Activated CD4-positive, alpha-beta T cell treated with anti-CD3 and anti-CD28 coated beads, Interleukin-2, amount 10 ng/mL, durations not matched to agents 24 days and 14 days (primary cell): ENCODE measurements at regions not wholly inside any gene's neighbourhood (a gene's known extent, or its start where the extent isn't known, plus 50 kb on each side); places are given as distances from the start of the nearest gene placed in this dataset.

Experiments used
- DNase-seq: peaks from one replicate; pipeline ENCODE4 v3.0.0; 2022
- H3K27ac Mint-ChIP-seq: one replicate; pipeline ENCODE4 v1.8.0; 2022; ENCODE audit warnings: mild to moderate bottlenecking, mixed read lengths
- H3K27me3 Mint-ChIP-seq: one replicate; pipeline ENCODE4 v1.8.0; 2022; ENCODE audit warnings: mixed read lengths
- H3K36me3 Mint-ChIP-seq: one replicate; pipeline ENCODE4 v1.8.0; 2022; ENCODE audit warnings: low read depth, mild to moderate bottlenecking, mixed read lengths
- H3K4me1 Mint-ChIP-seq: one replicate; pipeline ENCODE4 v1.8.0; 2021; ENCODE audit warnings: mixed read lengths
- H3K4me3 Mint-ChIP-seq: one replicate; pipeline ENCODE4 v1.8.0; 2022; ENCODE audit warnings: mild to moderate bottlenecking, moderate library complexity, mixed read lengths
- H3K9me3 Mint-ChIP-seq: one replicate; pipeline ENCODE4 v1.8.0; 2021; ENCODE audit warnings: mixed read lengths
- intact Hi-C: fragments of 100-400 bp; cut with micrococcal nuclease; formaldehyde crosslinking; loops from one replicate; pipeline ENCODE4 v1.15.1; 2023

- no peak for DNase-seq
- peaks cover 3% of the 10 kb centered on the region for H3K9me3 Mint-ChIP-seq
Measured at GRCh38 chr4:27132497-27132896, 271.9 kb downstream of the STIM2 start.

GRCh38 chr4:27140486-27140885, 279.8 kb downstream of the STIM2 start:
- Mint-ChIP-seq H3K36me3 (no peaks in the 10 kb centered on the region), H3K9me3 (no peaks in the 10 kb centered on the region), H3K4me3 (no peak overlapping the region), H3K27ac (no peak overlapping the region), H3K27me3 (no peaks in the 10 kb centered on the region), H3K4me1 (no peaks in the 10 kb centered on the region)
- no peak for DNase-seq
- intact Hi-C loops = no loop called here

More at GRCh38 chr4:27132497-27132896, 271.9 kb downstream of the STIM2 start:
- H3K4me1 Mint-ChIP-seq = no peaks in the 10 kb centered on the region
- intact Hi-C loops = no loop called here
- H3K27ac Mint-ChIP-seq = no peak overlapping the region
- no peaks in the 10 kb centered on the region for H3K36me3 Mint-ChIP-seq
- H3K27me3 Mint-ChIP-seq = no peaks in the 10 kb centered on the region
- no peak overlapping the region for H3K4me3 Mint-ChIP-seq

GRCh38 chr4:27141530-27141929, 280.9 kb downstream of the STIM2 start:
- intact Hi-C loops = no loop called here

GRCh38 chr4:27142841-27143240, 282.2 kb downstream of the STIM2 start:
- no peak for DNase-seq
- intact Hi-C loops = no loop called here
- H3K27ac Mint-ChIP-seq = no peak overlapping the region
- no peaks in the 10 kb centered on the region for H3K36me3 Mint-ChIP-seq
- H3K27me3 Mint-ChIP-seq = no peaks in the 10 kb centered on the region
- no peaks in the 10 kb centered on the region for H3K4me1 Mint-ChIP-seq
- H3K9me3 Mint-ChIP-seq = peaks cover 4% of the 10 kb centered on the region
- H3K4me3 Mint-ChIP-seq = no peak overlapping the region

More at GRCh38 chr4:27141530-27141929, 280.9 kb downstream of the STIM2 start:
- no peaks in the 10 kb centered on the region for H3K4me1 Mint-ChIP-seq
- H3K4me3 Mint-ChIP-seq = no peak overlapping the region
- H3K36me3 Mint-ChIP-seq = no peaks in the 10 kb centered on the region
- DNase-seq = no peak
- no peak overlapping the region for H3K27ac Mint-ChIP-seq
- no peaks in the 10 kb centered on the region for H3K9me3 Mint-ChIP-seq
- no peaks in the 10 kb centered on the region for H3K27me3 Mint-ChIP-seq

- no peaks in the 10 kb centered on the region for H3K4me1 Mint-ChIP-seq
- H3K36me3 Mint-ChIP-seq = no peaks in the 10 kb centered on the region
- intact Hi-C loops = no loop called here
- H3K27me3 Mint-ChIP-seq = no peaks in the 10 kb centered on the region
- no peak for DNase-seq
- no peak overlapping the region for H3K4me3 Mint-ChIP-seq
- H3K9me3 Mint-ChIP-seq = peaks cover 4% of the 10 kb centered on the region
- H3K27ac Mint-ChIP-seq = no peak overlapping the region
Measured at GRCh38 chr4:27145597-27145996, 285.0 kb downstream of the STIM2 start.

GRCh38 chr4:27148211-27148895, 287.7 kb downstream of the STIM2 start:
- Mint-ChIP-seq H3K4me1 (no peaks in the 10 kb centered on the region), H3K27ac (no peak overlapping the region), H3K4me3 (no peak overlapping the region), H3K27me3 (no peaks in the 10 kb centered on the region), H3K36me3 (no peaks in the 10 kb centered on the region), H3K9me3 (peaks cover 4% of the 10 kb centered on the region)
- DNase-seq = no peak
- intact Hi-C loops = no loop called here

GRCh38 chr4:27149541-27150212, 289.0 kb downstream of the STIM2 start:
- intact Hi-C loops = no loop called here

GRCh38 chr4:27152703-27153102, 292.1 kb downstream of the STIM2 start:
- Mint-ChIP-seq H3K27ac (no peak overlapping the region), H3K27me3 (peaks cover 2% of the 10 kb centered on the region), H3K9me3 (no peaks in the 10 kb centered on the region), H3K4me1 (no peaks in the 10 kb centered on the region), H3K4me3 (no peak overlapping the region), H3K36me3 (no peaks in the 10 kb centered on the region)
- no peak for DNase-seq
- intact Hi-C loops = no loop called here

More at GRCh38 chr4:27149541-27150212, 289.0 kb downstream of the STIM2 start:
- Mint-ChIP-seq H3K27ac (no peak overlapping the region), H3K4me3 (no peak overlapping the region), H3K9me3 (peaks cover 4% of the 10 kb centered on the region), H3K4me1 (no peaks in the 10 kb centered on the region), H3K36me3 (no peaks in the 10 kb centered on the region), H3K27me3 (peaks cover 2% of the 10 kb centered on the region)
- DNase-seq = no peak

- H3K4me1 Mint-ChIP-seq = no peaks in the 10 kb centered on the region
- intact Hi-C loops = no loop called here
- H3K27me3 Mint-ChIP-seq = peaks cover 2% of the 10 kb centered on the region
- no peak overlapping the region for H3K4me3 Mint-ChIP-seq
- no peaks in the 10 kb centered on the region for H3K9me3 Mint-ChIP-seq
- no peak overlapping the region for H3K27ac Mint-ChIP-seq
- no peaks in the 10 kb centered on the region for H3K36me3 Mint-ChIP-seq
- DNase-seq = no peak
Measured at GRCh38 chr4:27154706-27155105, 294.1 kb downstream of the STIM2 start.

GRCh38 chr4:27161191-27161590, 300.6 kb downstream of the STIM2 start:
- H3K36me3 Mint-ChIP-seq = no peaks in the 10 kb centered on the region
- intact Hi-C loops = no loop called here
- H3K4me1 Mint-ChIP-seq = no peaks in the 10 kb centered on the region
- H3K27ac Mint-ChIP-seq = no peak overlapping the region
- H3K27me3 Mint-ChIP-seq = no peaks in the 10 kb centered on the region
- H3K9me3 Mint-ChIP-seq = no peaks in the 10 kb centered on the region
- no peak overlapping the region for H3K4me3 Mint-ChIP-seq
- DNase-seq = no peak

GRCh38 chr4:27168783-27169182, 308.1 kb downstream of the STIM2 start:
- no peaks in the 10 kb centered on the region for H3K27me3 Mint-ChIP-seq
- no peak for DNase-seq
- no peak overlapping the region for H3K4me3 Mint-ChIP-seq
- intact Hi-C loops = no loop called here
- no peaks in the 10 kb centered on the region for H3K4me1 Mint-ChIP-seq
- H3K27ac Mint-ChIP-seq = no peak overlapping the region
- H3K9me3 Mint-ChIP-seq = no peaks in the 10 kb centered on the region
- no peaks in the 10 kb centered on the region for H3K36me3 Mint-ChIP-seq

- Mint-ChIP-seq H3K27me3 (no peaks in the 10 kb centered on the region), H3K9me3 (peaks cover 4% of the 10 kb centered on the region), H3K36me3 (no peaks in the 10 kb centered on the region), H3K27ac (no peak overlapping the region), H3K4me3 (no peak overlapping the region), H3K4me1 (no peaks in the 10 kb centered on the region)
- intact Hi-C loops = no loop called here
- no peak for DNase-seq
Measured at GRCh38 chr4:27173280-27173679, 312.6 kb downstream of the STIM2 start.

- H3K9me3 Mint-ChIP-seq = peaks cover 4% of the 10 kb centered on the region
- no peak for DNase-seq
- no peaks in the 10 kb centered on the region for H3K27me3 Mint-ChIP-seq
- no peaks in the 10 kb centered on the region for H3K36me3 Mint-ChIP-seq
- no peak overlapping the region for H3K4me3 Mint-ChIP-seq
- intact Hi-C loops = no loop called here
- H3K27ac Mint-ChIP-seq = no peak overlapping the region
- no peaks in the 10 kb centered on the region for H3K4me1 Mint-ChIP-seq
Measured at GRCh38 chr4:27176400-27176799, 315.8 kb downstream of the STIM2 start.

- Mint-ChIP-seq H3K27ac (no peak overlapping the region), H3K4me1 (no peaks in the 10 kb centered on the region), H3K9me3 (peaks cover 4% of the 10 kb centered on the region), H3K27me3 (no peaks in the 10 kb centered on the region), H3K4me3 (no peak overlapping the region), H3K36me3 (no peaks in the 10 kb centered on the region)
- intact Hi-C loops = no loop called here
- DNase-seq = no peak
Measured at GRCh38 chr4:27176881-27177280, 316.2 kb downstream of the STIM2 start.

GRCh38 chr4:27178061-27178460, 317.4 kb downstream of the STIM2 start:
- no peak for DNase-seq
- Mint-ChIP-seq H3K4me3 (no peak overlapping the region), H3K9me3 (peaks cover 4% of the 10 kb centered on the region), H3K4me1 (no peaks in the 10 kb centered on the region), H3K27ac (no peak overlapping the region), H3K27me3 (no peaks in the 10 kb centered on the region), H3K36me3 (no peaks in the 10 kb centered on the region)
- intact Hi-C loops = no loop called here
